GM18502 (cell line): ENCODE measurements at regions not wholly inside any gene's neighbourhood (a gene's known extent, or its start where the extent isn't known, plus 50 kb on each side); places are given as distances from the start of the nearest gene placed in this dataset.

Experiments used
- ATAC-seq: cut with Tn5 transposase; IDR thresholded peaks from one replicate; pipeline ENCODE4 v1.9.1; 2021; ENCODE audit warnings: mild to moderate bottlenecking; ENCODE audit not compliant: unreplicated experiment, poor library complexity

DNA sequence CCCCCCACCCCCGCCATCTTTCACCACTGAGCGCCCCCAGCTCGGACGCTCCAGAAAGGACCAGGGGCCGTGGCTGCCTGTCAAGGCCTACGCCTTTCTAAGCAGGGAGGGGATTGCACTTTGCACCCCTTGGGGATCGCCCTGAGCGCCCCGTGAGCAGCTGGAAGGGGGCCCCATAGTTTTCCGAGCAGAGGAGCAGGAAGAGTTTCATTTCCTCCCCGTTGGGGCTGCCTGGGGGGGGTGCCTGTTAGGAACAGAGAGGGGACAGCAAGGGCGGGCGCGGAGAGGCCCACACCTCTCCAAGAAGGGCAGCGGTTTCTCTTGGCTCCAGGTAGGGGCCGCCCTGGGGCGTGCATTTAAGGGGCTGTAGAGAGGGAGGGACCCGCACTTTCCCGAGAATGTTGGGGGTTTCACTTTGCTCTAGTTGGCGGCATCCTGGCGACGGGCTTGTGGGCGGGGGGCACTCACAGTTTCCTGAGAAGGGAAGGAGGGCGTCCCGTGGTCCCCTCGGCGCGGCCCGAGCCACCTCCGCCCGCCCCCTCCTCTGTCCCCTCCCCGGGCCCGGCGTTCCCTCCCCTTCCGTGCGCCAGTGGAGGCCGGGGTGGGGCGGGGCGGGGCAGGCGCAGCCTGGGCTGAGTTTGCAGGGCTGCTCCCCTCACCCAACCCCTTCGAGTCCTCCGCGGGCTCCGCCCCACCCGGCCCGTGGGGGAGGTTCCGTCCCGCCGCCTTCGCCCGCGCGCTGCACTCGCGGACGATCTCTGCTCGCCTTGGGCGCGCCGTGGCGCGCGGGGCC lies 82.3 kb upstream of the CD99 start:
- peak; percentile 95 for ATAC-seq

DNA sequence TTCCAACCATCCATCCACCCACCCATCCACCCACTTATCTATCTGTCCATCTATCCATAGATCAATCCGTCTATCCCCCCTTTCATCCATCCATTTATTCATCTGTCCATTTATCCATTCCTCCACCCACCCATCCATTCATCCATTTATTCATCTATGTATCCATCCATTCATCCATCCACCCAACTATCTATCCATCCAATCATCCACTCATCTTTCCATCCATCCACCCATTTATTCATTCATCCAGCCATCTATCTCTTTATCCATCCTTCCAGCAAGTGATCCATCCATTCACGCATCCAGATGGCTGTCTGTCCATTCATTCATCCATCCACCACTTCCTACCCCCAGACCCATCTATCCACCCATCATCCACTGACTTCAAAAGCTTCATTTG lies 84.0 kb upstream of the CD99 start:
- no peak for ATAC-seq

DNA sequence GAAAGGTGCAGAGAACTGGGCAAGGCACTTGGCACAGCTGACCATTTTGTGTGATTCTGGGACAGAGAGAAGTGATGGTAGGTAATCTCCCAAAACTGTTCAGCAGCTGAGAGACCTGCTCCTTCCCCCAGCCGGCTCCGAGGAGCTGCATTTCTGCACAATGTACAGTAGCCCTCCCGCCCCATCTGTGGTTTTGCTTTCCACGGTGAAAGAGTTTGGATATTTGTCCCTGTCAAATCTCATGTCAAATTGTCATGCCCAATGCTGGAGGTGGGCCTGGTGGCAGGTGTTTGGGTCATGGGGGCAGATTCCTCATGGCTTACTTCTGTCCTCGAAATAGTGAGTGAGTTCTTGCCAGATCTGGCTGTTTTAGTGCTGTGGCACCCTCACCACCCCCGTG lies 90.5 kb upstream of the CD99 start:
- no peak for ATAC-seq

DNA sequence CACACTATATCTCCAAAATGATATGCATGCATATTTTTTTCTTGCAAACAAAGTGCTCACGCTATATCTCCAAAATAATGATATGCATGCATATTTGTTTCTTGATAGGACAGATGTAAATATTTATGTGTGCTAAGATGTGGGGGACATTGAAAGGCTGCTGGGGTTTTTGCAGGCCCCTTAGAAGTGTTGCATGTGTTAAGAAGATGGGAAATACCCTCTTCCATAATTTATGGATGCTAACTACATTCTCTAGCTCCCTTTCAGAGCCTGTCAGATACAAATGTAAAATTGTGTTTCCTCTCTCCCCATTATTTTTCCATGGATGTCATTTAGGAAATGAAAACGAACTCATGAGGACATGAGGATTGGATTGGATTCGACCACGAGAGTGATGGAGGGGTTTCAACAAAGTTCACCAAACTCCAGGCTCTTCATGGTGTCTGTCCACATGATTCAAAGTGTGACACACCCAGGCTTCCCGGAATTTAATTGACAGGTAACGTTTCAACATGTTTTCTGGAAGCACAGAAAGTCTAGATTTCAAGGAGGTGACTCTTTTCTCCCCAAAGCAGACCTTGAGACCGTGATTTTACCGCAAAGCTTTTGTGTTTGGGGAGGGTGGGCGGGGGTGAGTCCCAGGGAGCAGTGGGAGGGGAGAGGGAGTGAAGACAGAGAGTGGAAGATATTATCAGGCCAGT lies 94.4 kb upstream of the CD99 start:
- no peak for ATAC-seq

DNA sequence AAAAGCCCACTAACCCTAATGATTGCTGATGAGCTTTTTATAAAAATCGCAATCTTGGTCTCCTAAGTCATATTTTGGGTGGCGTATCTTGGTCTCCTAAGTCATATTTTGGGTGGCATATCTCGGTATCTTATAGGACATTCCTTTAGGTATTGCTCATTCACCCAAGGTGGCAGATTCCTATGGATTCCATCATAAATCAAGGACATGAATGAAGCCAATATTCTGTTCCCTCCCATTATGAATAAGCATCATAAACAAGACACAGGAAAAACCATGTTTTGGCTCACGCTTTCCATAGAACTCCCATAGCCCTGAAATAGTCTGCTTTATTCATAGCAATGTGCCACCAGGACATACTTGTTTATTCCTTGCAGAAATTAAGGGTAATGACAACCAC lies 95.0 kb upstream of the CD99 start:
- no peak for ATAC-seq

DNA sequence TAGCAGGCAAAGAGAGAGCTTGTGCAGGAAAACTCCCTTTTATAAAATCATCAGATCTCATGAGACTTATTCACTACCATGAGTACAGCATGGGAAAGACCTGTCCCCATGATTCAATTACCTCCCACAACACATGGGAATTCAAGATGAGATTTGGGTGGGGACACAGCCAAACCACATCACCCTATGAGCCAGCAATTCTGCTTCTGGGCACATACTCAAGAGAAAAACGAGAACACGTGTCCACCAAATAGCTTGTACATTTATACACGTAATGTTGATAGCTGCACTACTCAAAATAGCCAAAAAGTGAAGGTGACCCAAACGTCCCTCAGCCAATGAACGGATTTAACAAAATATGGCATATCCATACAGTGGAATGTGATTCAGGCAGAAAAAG lies 94.5 kb upstream of the DHRSX start:
- ATAC-seq, result no peak

DNA sequence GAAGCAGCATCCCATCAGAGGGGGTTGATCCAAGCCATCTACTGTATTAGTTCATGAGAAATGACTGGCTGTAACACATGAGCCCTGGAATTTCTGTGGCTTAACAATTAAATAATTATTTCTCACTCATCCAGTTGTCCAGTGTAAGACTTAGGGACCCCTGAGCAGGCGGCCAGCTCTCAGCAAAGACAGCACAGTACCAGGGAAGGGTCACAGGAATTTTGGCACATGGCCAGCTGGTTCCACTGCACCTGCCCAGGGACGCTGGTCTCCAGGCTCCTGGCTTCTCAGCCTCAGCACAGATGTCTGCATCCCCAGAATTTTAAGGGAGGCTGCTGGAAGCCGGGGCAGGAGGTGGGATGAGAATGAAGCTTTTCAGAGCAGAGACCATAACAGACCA lies 93.7 kb upstream of the DHRSX start:
- no peak for ATAC-seq

DNA sequence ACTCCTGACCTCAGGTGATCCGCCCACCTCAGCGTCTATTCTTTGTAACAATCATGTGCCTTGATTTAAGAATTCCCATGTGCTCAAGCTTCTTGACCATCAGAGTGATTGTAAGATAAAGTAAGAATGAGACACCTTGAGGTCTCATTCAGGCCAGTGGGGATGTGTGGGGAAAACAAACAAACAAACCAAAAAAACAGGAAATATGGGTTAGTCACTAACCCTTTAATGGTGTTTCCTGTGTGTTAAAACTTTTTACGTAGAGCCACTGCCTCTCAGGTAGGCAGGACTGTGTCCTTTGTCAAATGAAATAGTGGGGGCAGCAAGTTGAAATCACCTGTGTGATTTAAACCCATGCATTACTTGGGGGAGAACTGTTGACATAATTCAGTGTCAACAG lies 91.5 kb upstream of the DHRSX start:
- no peak for ATAC-seq

DNA sequence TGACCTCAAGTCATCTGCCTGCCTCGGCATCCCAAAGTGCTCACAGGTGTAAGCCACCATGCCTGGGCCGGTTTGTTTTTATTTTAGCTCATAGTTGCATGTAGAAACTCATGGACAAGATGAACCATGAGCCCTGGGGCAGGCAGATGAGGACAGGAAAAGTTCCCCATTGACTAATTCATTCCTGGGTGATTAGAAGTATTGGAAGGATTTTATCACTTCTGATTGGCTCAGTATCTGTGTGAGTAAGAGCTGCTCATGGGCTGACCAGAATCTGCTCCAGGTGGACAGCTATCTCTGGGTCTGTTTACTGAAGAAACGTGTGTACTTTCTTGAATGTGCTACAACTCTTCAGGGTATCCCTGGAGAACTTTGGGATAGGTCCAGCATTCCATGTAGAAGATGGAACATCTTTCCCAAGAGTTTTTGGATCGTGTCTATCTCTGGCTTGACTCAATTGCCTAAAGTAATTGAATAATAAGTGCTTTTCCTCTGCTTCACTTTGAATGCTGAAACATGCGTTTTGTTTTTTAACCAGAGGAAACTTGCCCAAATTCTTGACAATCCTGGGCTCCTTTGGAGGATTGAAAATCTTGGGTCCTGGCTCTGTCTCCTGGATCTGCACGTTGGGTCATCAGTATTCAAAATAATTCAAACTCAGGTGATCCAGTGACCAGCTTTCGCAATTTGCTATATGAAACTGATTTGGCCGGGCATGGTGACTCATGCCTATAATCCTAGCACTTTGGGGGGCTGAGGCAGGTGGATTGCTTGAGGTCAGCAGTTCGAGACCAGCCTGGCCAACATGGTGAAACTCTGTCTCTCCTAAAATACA lies 88.6 kb upstream of the DHRSX start:
- ATAC-seq, result no peak

DNA sequence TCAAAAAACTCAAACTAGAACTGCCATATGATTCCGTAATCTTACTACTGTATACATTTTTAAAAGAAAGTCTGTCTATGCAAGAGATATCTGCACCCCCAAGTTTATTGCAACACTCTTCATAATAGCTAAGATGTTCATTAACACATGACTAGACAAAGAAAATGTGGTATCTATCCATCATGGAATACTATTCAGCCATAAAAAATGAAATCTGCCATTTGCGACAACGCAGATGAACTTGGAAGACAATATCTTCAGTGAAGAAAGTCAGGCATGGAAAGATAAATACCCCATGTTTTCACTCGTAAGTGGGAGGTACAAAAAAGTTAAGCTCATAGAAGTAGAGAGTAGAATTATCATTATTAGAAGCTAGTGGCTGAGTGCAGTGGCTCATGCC lies 87.3 kb upstream of the DHRSX start:
- ATAC-seq, result no peak

DNA sequence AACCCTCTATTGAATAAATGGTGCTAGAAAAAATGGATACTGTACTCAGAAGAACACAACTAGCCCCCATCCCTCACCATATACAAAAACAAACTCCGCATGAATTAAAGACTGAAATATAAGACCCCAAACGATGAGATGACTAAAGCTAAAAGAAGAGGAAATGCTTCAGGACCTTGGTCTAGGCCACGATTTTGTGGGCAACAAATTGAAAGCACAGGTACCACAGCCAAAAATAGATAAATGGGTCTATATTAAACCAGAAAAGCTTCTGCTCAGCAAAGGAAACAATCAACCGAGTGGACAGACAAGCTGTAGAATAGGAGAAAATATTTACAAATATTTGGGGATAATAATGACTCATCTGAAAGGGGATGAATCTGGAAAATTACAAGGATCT lies 86.4 kb upstream of the DHRSX start:
- no peak for ATAC-seq

DNA sequence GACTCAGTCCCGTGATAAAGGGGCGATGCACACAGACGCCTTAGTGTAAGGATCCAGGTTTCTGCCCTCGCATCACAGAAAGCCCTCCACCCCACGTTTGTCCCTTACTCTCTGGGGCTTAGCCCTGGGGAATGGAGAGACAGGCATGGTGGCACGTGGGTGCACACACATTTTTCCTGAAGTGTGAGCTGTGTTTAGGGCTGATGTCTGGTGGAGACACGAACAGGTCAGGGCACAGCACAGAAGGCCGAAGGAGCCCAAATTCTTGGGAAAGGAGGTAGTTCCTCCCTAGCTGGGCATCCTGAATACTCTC lies 84.3 kb upstream of the DHRSX start:
- no peak for ATAC-seq

DNA sequence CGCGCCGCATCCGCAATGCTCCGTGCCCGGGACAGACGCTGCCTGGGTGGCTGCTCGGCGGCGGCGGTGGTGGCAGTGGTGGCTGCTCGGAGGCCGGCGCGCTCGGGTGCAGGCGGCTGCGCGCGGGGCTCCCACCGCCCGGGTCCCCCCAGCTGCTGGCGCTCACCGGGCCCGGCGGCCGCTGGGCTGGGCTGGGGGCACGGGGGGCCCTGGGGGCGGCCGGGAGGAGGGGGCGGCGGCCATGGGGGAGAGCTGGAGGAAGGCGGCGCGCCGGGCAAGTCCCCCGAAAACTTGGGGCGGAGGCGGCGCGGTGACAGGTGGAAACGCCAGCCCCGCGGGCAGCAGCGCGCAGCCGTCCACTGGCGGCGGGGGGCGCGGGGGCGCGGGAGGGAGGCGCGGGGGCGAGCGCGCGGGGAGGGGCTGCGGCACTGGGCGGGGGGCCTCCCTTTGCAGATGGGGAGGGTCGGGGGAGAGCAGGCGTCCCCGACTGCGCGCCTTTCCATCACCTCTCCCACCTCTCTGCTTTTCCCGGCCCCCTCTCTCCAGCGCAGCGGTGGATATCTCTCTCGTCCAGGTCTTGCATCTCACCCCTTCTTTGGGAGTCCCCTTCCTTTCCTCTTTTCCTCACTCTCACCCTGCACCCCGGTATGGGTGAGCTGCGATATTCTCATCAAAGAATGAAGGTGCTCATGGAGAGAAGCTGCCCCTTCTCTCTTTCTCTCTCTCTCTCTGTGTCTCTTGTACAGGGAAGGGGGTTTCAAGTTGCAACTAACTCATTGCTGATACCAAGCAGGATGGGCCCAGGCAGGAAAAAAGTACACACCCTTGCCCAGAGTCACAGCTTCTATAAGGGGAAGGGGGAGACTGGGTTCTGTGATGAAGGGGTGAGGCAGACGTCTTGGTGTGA lies 83.7 kb upstream of the DHRSX start:
- ATAC-seq, result no peak

DNA sequence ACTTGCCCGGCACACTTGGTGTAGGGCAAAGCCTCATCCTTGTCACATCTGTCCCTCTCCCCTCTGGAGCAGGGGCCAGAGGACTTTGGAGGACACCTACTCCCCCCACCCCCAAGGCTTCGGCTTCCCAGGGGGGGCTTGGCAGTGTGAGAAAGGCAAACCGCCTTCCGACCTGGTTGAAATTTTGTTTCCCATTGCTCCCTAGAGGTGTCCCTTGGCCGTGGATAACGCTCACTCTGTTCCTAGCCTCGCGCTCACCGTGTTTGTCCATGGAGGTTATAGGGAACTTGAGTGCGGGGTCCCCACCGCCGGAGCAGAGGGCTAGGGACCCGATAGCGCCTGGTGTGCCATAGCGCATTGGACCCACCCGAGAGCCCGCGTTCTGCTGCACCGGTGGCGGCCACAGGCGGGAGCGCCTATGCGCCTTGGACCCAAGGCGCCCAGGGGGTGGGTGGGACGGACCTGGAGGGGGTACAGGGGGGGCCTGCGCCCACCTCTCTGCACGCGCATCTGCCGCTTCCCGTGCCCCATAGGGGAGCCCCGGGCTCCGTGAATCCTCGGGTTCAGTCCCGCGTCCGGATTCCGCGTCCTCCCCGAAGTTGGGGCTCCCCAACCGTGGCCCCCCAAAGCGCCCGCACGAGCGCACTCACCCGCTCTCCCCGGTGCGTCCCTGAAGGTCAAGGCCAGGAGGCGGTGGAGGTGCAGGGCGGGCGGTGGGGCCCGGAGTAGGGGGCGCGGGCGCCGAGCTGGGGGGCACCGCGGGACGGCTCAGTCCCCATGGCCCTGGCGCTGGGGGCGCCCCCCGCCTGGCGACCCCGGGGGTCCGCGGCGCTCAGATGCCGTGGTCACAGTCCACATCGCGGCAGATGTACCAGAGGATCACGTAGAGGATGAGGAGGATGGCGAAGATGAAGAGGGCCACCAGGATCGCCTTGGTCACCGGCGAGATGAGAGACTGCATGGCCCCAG lies 82.7 kb upstream of the DHRSX start:
- no peak for ATAC-seq

DNA sequence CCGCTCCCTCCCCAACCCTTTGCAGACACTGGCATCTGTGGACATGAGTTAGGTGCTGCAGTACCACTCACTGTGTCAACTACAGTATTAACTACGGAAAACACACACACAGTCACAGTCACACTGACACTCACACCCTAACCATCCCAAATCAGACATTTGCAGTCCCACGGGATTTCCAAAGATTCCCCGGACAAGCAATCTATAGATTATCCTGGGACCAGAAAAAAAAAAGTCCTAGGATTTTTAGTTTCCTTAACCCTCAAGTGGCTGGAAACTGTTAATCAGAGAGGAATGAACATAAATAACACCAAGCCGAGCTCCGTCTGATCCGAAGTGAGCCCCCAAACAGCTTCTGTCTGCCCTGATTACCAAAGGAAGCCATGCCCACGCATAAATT lies 81.9 kb upstream of the DHRSX start:
- no peak for ATAC-seq

DNA sequence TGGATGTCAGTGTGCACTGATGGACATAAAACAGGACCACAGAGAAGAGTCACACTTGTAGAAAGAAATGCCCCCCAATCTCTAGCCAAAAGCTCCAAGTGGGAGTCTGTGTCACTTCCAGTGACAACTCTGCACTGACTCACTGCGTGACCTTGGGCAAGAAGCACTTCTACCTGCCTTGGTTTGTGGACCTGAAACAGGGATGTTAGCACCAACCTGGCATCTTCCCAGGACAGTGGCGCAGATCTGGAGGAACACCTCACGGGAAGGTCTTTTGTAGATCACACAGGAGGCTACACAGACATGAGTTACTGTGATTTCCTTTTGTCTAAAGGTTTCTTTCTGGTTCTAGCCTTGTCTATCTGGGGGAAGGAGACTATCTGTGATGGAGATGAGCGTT lies 80.5 kb upstream of the DHRSX start:
- ATAC-seq, result no peak

DNA sequence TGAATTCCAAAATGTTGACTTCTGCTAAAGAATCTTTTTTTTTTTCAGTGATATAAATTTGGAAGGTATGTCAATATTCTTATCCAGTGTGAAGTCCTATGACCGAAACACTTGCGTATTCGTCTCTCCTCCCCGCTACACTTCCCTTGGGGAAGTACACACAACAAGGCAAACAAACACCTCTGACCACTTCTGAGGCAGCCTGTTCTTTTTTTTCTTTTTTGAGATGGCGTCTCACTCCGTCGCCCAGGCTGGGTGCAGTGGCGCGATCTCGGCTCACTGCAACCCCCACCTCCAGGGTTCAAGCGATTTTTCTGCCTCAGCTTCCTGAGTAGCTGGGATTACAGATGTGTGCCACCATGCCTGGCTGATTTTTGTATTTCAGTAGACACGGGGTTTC lies 78.1 kb upstream of the DHRSX start:
- no peak for ATAC-seq

DNA sequence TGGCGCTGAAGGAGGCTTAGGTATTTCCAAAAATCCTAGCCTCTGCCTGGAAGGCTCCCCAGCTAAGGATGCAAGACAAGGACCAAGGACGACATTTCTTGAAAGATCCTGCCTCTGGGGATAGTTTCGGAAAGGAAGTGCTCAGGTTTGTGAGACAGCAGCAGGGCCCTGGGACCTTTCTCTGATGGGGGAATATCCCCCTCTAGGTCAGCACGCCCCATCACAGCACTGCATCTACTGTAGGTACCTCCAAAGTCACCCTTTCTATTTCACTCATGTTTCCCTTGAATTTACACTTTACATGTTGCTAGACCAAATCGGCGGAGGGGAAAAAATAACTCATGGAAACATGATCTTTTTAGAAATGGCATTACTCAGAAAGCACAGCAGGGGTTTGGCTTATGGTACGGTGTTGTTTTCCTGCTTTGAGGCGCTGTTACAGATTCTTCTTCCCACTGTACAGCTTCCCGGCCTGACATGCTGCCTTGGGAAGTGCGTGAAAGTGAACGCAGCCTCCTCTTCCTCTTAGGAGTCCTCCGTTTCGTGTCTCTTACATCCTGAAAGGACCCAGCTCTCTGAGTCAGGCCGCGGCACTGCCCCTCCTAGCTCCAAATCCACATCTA lies 77.2 kb upstream of the DHRSX start:
- ATAC-seq, result no peak

DNA sequence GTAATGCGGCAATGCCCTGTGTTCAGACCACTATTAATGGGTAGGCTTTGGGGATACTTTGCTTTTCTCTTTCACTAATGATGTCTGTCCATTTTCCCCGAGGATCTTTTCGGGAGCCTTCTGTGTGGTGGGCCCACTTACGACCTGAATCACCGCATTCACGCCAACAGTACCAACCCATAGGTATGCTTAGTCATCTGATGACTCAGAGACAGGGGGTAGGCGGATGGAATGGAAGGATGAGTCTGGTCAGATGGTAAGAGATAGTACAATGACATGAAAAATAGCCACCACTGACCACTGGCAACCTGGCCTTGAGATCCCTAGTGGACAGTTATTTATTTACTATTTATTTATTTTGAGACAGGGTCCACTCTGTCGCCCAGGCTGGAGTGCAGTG lies 76.0 kb upstream of the DHRSX start:
- no peak for ATAC-seq
